Mesenchymal stem cell (in vitro differentiated cells and primary cell): ENCODE measurements at regions not wholly inside any gene's neighbourhood (a gene's known extent, or its start where the extent isn't known, plus 50 kb on each side); places are given as distances from the start of the nearest gene placed in this dataset.

Experiments
- DNase-seq: peaks from one replicate; pipeline ENCODE4 v3.0.0-alpha.2; 2013
- H2AFZ ChIP-seq: one replicate; pipeline ENCODE4 v1.6.1; 2013; ENCODE audit warnings: low read depth, mild to moderate bottlenecking, control low read depth, inconsistent platforms, low read length, moderate library complexity
- H2AK5ac ChIP-seq: 2 replicates; pipeline ENCODE4 v1.6.1; 2013; ENCODE audit warnings: low read length, moderate library complexity, mild to moderate bottlenecking, inconsistent platforms; ENCODE audit not compliant: severe bottlenecking
- H2BK120ac ChIP-seq: one replicate; pipeline ENCODE4 v1.6.1; 2013; ENCODE audit warnings: low read depth, mild to moderate bottlenecking, inconsistent platforms, low read length, moderate library complexity
- H2BK12ac ChIP-seq, 2 experiments: one replicate each; pipeline ENCODE4 v1.6.1; 2013; ENCODE audit warnings: inconsistent platforms in 2 of 2, low read length in 2 of 2, mild to moderate bottlenecking in 2 of 2, moderate library complexity in 2 of 2, control low read depth in 1 of 2
- H2BK15ac ChIP-seq: one replicate; pipeline ENCODE4 v1.6.1; 2013; ENCODE audit warnings: mild to moderate bottlenecking, low read depth, inconsistent platforms; ENCODE audit not compliant: poor library complexity, severe bottlenecking
- H2BK5ac ChIP-seq: 2 replicates; pipeline ENCODE4 v1.6.1; 2013; ENCODE audit warnings: low read depth, mild to moderate bottlenecking, low read length, control low read depth, inconsistent platforms; ENCODE audit not compliant: poor library complexity, severe bottlenecking
- H3K14ac ChIP-seq, 2 experiments: one replicate each; pipeline ENCODE4 v1.6.1; 2013; ENCODE audit warnings: inconsistent platforms in 2 of 2, low read length in 2 of 2, control low read depth in 1 of 2, mild to moderate bottlenecking in 1 of 2, moderate library complexity in 1 of 2
- H3K18ac ChIP-seq, 2 experiments: one replicate each; pipeline ENCODE4 v1.6.1; 2013; ENCODE audit warnings: inconsistent platforms in 2 of 2, low read length in 2 of 2, control low read depth in 1 of 2, low read depth in 1 of 2, mild to moderate bottlenecking in 1 of 2
- H3K23ac ChIP-seq, 2 experiments: one replicate each; pipeline ENCODE4 v1.6.1; 2013; ENCODE audit warnings: inconsistent platforms in 2 of 2, low read length in 2 of 2, mild to moderate bottlenecking in 2 of 2, moderate library complexity in 2 of 2, control low read depth in 1 of 2
- H3K27ac ChIP-seq: 2 replicates; pipeline ENCODE4 v1.5.1; 2013; ENCODE audit warnings: mild to moderate bottlenecking, moderate library complexity, low read length, control low read depth, inconsistent platforms; ENCODE audit not compliant: poor library complexity, severe bottlenecking
- H3K27me3 ChIP-seq, 2 experiments: 2 replicates each; pipeline versions ENCODE4 v1.6.1 to v1.7.0; 2013; ENCODE audit warnings: low read length in 2 of 2, mild to moderate bottlenecking in 2 of 2, moderate library complexity in 2 of 2, control low read depth in 1 of 2, inconsistent platforms in 1 of 2; ENCODE audit not compliant: control insufficient read depth in 1 of 2, insufficient read depth in 1 of 2
- H3K36me3 ChIP-seq, 2 experiments: 2 replicates each; pipeline versions ENCODE4 v1.6.1 to v1.7.0; 2013; ENCODE audit warnings: low read length in 2 of 2, control low read depth in 1 of 2, inconsistent platforms in 1 of 2, low read depth in 1 of 2, mild to moderate bottlenecking in 1 of 2; ENCODE audit not compliant: insufficient read depth in 2 of 2, control insufficient read depth in 1 of 2
- H3K4ac ChIP-seq, 2 experiments: one replicate each; pipeline ENCODE4 v1.6.1; 2013; ENCODE audit warnings: inconsistent platforms in 2 of 2, low read length in 2 of 2, mild to moderate bottlenecking in 2 of 2, moderate library complexity in 2 of 2, control low read depth in 1 of 2, low read depth in 1 of 2
- H3K4me1 ChIP-seq: 2 replicates; pipeline ENCODE4 v1.6.1; 2013; ENCODE audit warnings: low read depth, low read length, control low read depth; ENCODE audit not compliant: control insufficient read depth, insufficient read depth
- H3K4me2 ChIP-seq: 2 replicates; pipeline ENCODE4 v1.6.1; 2013; ENCODE audit warnings: low read length, mild to moderate bottlenecking, inconsistent platforms; ENCODE audit not compliant: poor library complexity, severe bottlenecking
- H3K4me3 ChIP-seq, 2 experiments: 2 replicates each; pipeline versions ENCODE4 v1.5.1 to v1.7.0; 2013; ENCODE audit warnings: low read length in 2 of 2, mild to moderate bottlenecking in 2 of 2, control low read depth in 1 of 2, low read depth in 1 of 2; ENCODE audit not compliant: insufficient read depth in 1 of 2
- H3K79me1 ChIP-seq: replicated peaks from 2 replicates; pipeline ENCODE4 v1.6.1; 2013; ENCODE audit warnings: mild to moderate bottlenecking, control low read depth, low read length, inconsistent platforms; ENCODE audit not compliant: poor library complexity, severe bottlenecking
- H3K9ac ChIP-seq: 2 replicates; pipeline ENCODE4 v1.7.0; 2013; ENCODE audit warnings: mild to moderate bottlenecking, low read length, moderate library complexity
- H3K9me3 ChIP-seq: 2 replicates; pipeline ENCODE4 v1.7.0; 2013; ENCODE audit warnings: mild to moderate bottlenecking, low read length; ENCODE audit not compliant: control insufficient read depth
- H4K8ac ChIP-seq: one replicate; pipeline ENCODE4 v1.6.1; 2013; ENCODE audit warnings: inconsistent platforms, mild to moderate bottlenecking, low read length, moderate library complexity
- H4K91ac ChIP-seq: one replicate; pipeline ENCODE4 v1.6.1; 2013; ENCODE audit warnings: mild to moderate bottlenecking, low read length, inconsistent platforms
- WGBS: methylation state at CpG from one replicate; pipeline ENCODE4 v1.1.7; 2013; ENCODE audit warnings: mixed read lengths; 5-methylcytosine and 5-hydroxymethylcytosine counted together

GRCh38 chr12:59067083-59067482, 146.8 kb upstream of the LRIG3 start:
- no peak overlapping the region for H3K23ac ChIP-seq
- H3K4me2 ChIP-seq = peak overlapping the region; percentile 6
- no peak overlapping the region for H2BK120ac ChIP-seq
- H3K14ac ChIP-seq = no peak overlapping the region
- no peak overlapping the region for H2AK5ac ChIP-seq
- no peak overlapping the region for H2AFZ ChIP-seq
- no peaks in the 10 kb centered on the region for H3K27me3 ChIP-seq
- no peak overlapping the region for H4K91ac ChIP-seq
- peak; percentile 82 for DNase-seq
- H3K4me1 ChIP-seq = no peaks in the 10 kb centered on the region
- H3K4me3 ChIP-seq = no peak overlapping the region
- H3K27ac ChIP-seq = peak overlapping the region; percentile 97
- no peak overlapping the region for H2BK15ac ChIP-seq
- no peaks in the 10 kb centered on the region for H3K79me1 ChIP-seq
- H4K8ac ChIP-seq = no peak overlapping the region
- no peak overlapping the region for H3K4ac ChIP-seq
- H3K36me3 ChIP-seq = no peaks in the 10 kb centered on the region
- WGBS = 37% methylated on average over 2 of the region's 2 CpGs
- H3K18ac ChIP-seq = no peak overlapping the region
- H3K9me3 ChIP-seq = no peaks in the 10 kb centered on the region
- H3K9ac ChIP-seq = peak overlapping the region; percentile 34
- no peak overlapping the region for H2BK12ac ChIP-seq
- peak overlapping the region; percentile 94 for H2BK5ac ChIP-seq

GRCh38 chr12:59066445-59066844, 146.1 kb upstream of the LRIG3 start:
- Histone ChIP-seq H2BK5ac (peak overlapping the region; percentile 3), H3K14ac (peak overlapping the region in 1 of 2 experiments; percentile 51), H3K4me1 (no peaks in the 10 kb centered on the region), H3K23ac (no peak overlapping the region), H2BK15ac (no peak overlapping the region), H3K79me1 (no peaks in the 10 kb centered on the region), H3K9ac (no peak overlapping the region), H2AK5ac (peak overlapping the region; percentile 47), H2BK12ac (no peak overlapping the region), H3K4me2 (no peak overlapping the region), H4K91ac (no peak overlapping the region), H3K9me3 (no peaks in the 10 kb centered on the region), H3K36me3 (no peaks in the 10 kb centered on the region), H2BK120ac (no peak overlapping the region), H3K18ac (no peak overlapping the region), H3K4ac (no peak overlapping the region), H3K27ac (peak overlapping the region; percentile 97), H4K8ac (no peak overlapping the region), H3K27me3 (no peaks in the 10 kb centered on the region), H3K4me3 (no peak overlapping the region), H2AFZ (no peak overlapping the region)
- no peak for DNase-seq
- WGBS = 63% methylated on average over 1 of the region's 1 CpG

GRCh38 chr12:59059088-59059935, 139.0 kb upstream of the LRIG3 start:
- Histone ChIP-seq H3K4ac (no peak overlapping the region), H3K23ac (no peak overlapping the region), H2BK12ac (no peak overlapping the region), H2BK15ac (no peak overlapping the region), H3K18ac (peak overlapping the region in 1 of 2 experiments; percentile 43), H3K14ac (no peak overlapping the region), H3K36me3 (no peaks in the 10 kb centered on the region), H2AFZ (no peak overlapping the region), H2BK120ac (no peak overlapping the region), H4K8ac (peak overlapping the region; percentile 54), H3K27ac (no peak overlapping the region), H2AK5ac (peak overlapping the region; percentile 41), H2BK5ac (no peak overlapping the region), H3K9me3 (no peaks in the 10 kb centered on the region), H3K4me1 (peaks cover 2% of the 10 kb centered on the region), H3K9ac (no peak overlapping the region), H3K4me2 (no peak overlapping the region), H3K4me3 (no peak overlapping the region), H3K79me1 (no peaks in the 10 kb centered on the region), H3K27me3 (no peaks in the 10 kb centered on the region), H4K91ac (no peak overlapping the region)
- 87% methylated on average over 4 of the region's 4 CpGs for WGBS
- DNase-seq = no peak

DNA sequence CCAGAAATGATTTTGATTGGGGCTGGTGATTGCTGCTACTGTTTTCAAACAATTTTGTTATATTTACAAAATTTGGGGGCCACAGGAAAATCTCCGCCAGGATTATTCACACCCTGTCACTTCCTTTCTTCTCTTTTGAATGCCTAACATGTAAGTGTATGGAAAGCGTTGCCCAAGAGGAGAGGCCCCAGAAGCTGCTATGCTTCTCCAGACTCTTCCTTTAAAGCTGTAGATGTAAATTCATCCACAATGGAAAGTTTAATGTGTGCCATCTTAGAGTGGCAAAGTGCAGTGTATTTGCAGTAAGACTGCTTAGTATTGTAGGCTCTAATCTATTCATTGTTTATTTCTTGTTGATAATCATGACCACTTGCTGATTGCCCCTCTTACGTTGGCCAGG, 136.7 kb upstream of the LRIG3 start:
- Histone ChIP-seq H3K9ac (no peak overlapping the region), H2BK5ac (no peak overlapping the region), H2BK12ac (no peak overlapping the region), H2BK15ac (no peak overlapping the region), H3K14ac (no peak overlapping the region), H3K23ac (no peak overlapping the region), H3K4me2 (no peak overlapping the region), H4K91ac (no peak overlapping the region), H3K4me1 (peaks cover 2% of the 10 kb centered on the region), H3K79me1 (no peaks in the 10 kb centered on the region), H3K36me3 (no peaks in the 10 kb centered on the region), H2AFZ (no peak overlapping the region), H3K4ac (no peak overlapping the region), H3K4me3 (no peak overlapping the region), H3K27me3 (no peaks in the 10 kb centered on the region), H2BK120ac (no peak overlapping the region), H3K18ac (peak overlapping the region in 1 of 2 experiments; percentile 71), H2AK5ac (peak overlapping the region; percentile 23), H3K9me3 (no peaks in the 10 kb centered on the region), H4K8ac (no peak overlapping the region), H3K27ac (no peak overlapping the region)
- WGBS = 71% methylated on average over 2 of the region's 3 CpGs
- peak; percentile 45 for DNase-seq
